GM21619 (cell line): ENCODE measurements at regions not wholly inside any gene's neighbourhood (a gene's known extent, or its start where the extent isn't known, plus 50 kb on each side); places are given as distances from the start of the nearest gene placed in this dataset.
"Not testable (repeated sequence)": the region's sequence is repeated elsewhere in the genome, so short reads cannot be mapped to it uniquely, and the experiment has no call there.

Source experiments
- ATAC-seq: cut with Tn5 transposase; IDR thresholded peaks from one replicate; pipeline ENCODE4 v1.9.1; 2021; ENCODE audit not compliant: unreplicated experiment

GRCh38 chr1:79155991-79156390, 149.5 kb upstream of the ADGRL4 start:
- no peak for ATAC-seq

DNA sequence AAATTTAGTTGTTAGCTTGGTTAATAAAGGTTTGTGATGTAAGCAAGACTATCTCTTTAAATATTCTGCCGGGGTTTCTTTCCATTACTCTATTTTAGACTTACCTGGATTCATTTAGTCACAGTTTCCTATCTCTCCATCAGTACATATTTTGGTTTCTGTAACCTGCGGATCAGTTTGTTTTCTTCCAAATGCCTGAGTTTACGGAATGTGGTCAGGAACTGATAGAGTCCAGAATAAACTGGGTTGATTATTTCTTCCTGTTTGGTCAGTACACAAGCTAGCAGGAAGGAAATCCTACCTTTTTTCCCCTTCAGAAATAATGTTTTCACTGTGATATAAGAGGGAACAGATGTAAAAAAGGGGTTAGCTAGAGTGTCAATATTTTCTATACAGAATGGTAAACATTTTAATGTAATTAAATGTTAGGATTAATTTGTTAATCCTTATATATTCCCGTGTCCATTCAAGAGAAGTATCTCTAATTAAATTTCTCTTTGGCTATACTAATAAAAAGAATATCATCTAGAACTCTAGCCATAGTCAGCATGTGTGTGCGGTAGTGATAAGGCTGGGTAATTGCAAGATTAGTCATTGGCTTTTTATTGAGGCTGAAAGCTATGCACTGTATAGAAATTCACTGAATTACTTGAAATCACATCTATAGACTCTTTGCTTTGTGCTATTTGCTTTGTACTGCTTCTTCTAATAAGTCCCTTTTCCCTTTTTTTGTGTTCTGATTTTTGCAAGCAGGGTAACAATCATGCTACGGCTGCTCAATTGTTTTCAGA, 144.7 kb upstream of the ADGRL4 start:
- no peak for ATAC-seq

DNA sequence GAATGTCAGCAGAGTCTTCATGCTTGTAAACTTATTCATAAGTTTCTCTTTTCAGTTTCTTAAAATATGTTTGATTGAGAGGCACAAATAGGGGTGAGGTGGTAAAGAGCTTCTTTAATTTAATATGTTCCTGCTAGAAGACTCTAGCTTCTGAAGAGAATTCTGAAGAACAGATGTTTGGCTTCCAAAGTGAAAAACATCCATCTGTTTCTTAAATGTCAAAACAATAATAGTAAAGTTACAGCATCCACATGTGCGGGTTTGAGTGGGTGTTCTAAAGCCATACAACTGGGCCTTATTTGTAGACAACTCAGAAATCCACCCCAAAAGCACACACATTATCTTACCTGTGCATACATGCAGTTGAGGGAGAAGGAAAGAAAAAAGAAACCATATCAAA, 144.0 kb upstream of the ADGRL4 start:
- no peak for ATAC-seq

GRCh38 chr1:79138227-79138626, 131.7 kb upstream of the ADGRL4 start:
- not testable (repeated sequence) for ATAC-seq

- no peak for ATAC-seq
These were observed 127.3 kb upstream of the ADGRL4 start for GRCh38 chr1:79133774-79134364.

DNA sequence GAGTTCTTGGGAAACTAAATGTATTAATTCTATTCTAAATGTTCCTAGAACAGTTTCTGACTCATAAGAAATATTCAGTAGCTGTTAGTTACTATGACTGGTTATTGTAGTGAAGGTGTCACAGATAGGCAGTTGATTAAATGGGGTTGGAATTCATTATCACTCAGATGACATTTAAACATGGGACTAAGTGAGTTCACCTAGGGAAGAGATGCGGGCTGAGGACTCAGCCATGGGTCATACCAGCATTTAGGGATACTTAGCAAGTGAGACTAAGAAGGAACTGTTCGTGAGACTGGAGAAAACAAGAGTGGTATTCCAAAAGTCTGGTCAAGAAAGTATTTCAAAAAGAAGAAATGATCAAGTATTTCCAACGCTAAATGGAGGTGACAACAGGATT, 125.1 kb upstream of the ADGRL4 start:
- ATAC-seq = no peak

DNA sequence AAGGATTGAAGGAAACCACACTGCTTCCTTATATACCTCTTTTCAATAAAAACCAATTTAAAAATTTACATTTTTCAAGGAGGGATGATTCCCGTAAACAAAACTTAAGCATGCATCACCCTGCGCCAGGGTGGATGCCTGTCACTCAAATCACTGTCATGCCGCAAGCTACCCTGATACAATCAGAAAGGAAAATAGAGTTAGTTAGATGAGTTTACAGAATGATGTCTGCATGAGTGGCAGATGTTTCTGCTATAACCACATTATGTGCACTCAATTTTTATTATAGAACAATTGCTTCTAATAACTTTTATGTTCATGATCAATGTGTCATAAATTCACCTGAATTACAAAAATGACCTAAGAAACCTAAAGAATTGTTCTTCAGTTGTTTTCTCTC, 123.4 kb upstream of the ADGRL4 start:
- ATAC-seq = no peak

GRCh38 chr1:79128722-79129121, 122.2 kb upstream of the ADGRL4 start:
- no peak for ATAC-seq

GRCh38 chr1:79124756-79125155, 118.2 kb upstream of the ADGRL4 start:
- ATAC-seq = no peak

DNA sequence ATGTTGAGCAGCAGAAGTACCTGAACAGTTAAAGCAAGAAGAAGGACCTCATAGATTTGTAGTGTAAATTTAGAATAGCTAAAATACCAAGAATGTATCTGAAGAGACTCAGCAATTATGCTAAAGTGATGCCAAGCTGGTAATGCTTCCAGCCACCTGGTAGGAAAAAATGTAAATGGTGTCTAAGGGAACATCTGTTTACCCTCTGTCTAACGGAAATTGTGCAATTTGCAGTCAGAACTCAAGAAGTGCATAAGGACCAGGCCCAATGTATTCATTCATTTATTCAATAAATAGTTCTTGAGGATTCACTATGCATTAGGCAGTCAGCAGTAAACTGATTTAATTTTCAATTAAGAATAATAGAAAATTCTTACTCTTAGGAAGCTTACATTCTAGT, 116.0 kb upstream of the ADGRL4 start:
- no peak for ATAC-seq

DNA sequence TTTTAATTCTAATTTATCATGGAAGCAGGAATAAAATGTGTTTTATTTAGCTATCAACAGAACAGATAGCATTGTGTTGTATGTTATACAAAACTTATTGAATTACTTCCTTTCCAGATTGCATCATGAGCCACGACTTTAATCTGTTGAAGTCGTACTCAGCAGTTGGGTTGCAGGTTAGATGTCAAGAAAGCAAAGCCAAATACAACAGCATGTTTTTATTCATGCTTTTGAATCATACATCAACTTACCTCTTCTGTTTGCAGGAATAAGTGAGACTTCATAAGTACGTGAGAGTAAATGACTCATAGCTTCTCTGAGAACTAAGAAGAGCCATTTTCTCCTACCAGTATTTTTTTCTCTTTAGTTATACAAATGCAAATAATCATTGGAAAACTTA, 110.8 kb upstream of the ADGRL4 start:
- ATAC-seq = no peak

DNA sequence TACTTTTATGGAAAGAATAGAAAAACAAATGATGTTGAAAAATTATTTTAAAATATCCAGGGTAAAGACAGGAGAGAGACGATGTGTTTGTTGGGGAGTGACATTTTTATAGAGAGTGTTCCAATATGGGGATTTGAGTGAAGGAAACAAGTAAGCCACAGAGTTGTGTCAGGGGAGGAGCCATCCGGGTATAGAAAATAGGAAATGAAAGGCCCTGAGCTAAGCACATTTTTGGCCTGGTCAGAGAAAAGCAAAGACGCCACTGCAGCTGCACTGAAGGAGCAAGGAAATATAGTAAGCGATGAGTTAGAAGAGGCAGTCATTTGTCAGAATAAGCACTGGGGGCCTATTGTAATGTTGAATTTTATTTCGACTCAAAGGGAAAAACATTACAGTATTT, 107.3 kb upstream of the ADGRL4 start:
- no peak for ATAC-seq

GRCh38 chr1:79110749-79111148, 104.2 kb upstream of the ADGRL4 start:
- no peak for ATAC-seq

- ATAC-seq = no peak
These were observed 102.9 kb upstream of the ADGRL4 start for GRCh38 chr1:79109445-79109844.

- no peak for ATAC-seq
These were observed 99.0 kb upstream of the ADGRL4 start for GRCh38 chr1:79105500-79105899.

DNA sequence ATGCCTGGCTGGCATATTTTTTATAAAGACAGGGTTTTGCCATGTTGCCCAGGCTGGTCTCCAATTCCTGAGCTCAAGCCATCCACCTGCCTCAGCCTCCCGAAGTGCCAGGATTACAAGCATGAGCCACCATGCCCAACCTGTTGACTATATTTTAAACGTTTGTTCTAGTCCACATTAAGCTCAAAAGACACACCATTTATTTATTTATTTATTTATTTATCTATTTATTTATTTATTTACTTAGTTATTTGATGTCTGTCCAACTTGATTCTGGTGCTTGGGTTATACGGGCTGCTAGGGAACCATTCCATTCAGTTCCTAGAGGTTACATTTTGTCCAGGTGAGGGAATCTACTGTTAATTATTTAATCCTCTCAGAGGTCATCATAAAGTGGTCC, 98.1 kb upstream of the ADGRL4 start:
- ATAC-seq = no peak

DNA sequence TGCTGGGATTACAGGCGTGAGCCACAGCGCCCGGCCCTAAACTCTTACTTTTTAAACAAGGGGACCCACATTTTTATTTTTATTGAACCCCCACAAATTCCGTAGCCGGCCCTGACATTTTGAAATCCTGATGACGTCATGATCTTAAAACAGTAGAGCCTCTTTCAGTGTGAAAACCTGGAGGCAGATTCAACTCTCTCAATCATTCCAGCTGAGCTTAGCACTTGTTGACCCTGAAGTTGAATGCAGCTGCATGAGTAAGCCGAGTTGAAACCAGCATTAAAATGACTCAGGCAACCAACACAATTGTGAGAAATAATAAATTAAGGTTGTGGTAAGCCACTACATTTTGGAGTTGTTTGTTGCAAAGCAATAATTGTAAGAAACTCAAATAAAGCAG, 93.9 kb upstream of the ADGRL4 start:
- ATAC-seq = no peak

DNA sequence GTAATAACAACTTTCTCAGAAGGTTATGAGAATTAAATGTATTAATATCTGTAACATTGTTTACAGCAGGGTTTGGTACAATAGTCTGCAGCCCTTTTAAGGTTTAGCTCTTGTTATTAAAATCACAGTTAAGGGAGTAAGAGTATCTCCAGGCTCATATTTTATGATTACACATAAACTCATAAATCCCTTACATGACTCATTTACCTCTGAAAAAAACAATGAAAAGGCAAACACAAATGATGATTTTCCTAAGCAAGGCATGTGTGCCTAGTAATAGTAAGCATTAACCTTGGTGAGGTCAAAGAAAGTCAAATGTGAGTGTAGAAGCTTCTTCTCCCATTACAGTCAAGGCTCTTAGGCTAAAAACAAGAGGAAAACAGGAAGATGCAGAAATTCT, 84.5 kb upstream of the ADGRL4 start:
- no peak for ATAC-seq

GRCh38 chr1:79089946-79090345, 83.4 kb upstream of the ADGRL4 start:
- ATAC-seq = no peak

DNA sequence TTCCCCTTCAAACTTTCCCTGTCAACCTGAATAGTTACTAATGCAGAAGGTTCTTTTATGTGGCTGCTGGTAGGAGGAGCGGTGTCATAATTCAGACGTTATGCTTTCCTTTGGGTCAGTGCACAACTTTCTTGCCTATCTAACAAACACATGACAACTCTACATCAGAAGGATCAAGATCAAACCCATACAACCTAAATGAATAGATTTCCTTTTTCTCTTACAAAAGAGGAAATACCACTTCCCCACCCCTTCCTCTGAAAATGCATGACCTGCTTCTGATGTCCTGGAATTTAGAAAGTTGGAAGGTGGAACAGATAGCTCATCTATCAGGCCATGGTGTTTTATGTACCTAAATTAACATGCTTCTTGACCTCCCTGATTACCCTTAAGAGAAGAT, 75.7 kb upstream of the ADGRL4 start:
- no peak for ATAC-seq

DNA sequence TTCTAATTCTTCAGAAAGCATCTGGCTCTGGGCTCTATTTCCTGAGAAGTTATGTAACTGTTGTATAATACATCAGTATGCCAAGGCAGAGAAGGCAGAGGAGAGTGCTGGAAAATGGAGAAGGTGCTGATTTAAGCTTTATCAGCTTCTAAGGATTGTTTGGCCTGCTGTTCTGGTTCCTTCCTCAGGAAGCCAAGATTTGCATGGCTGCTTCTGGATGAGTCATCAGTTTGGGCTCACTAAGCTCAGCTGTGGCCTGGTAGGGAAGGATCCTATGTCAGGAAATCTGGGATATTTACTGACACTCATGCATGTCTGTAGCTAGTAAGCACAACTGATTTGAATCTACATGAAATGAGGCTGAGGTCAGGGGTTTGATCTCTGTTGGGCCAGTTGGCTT, 73.2 kb upstream of the ADGRL4 start:
- no peak for ATAC-seq

DNA sequence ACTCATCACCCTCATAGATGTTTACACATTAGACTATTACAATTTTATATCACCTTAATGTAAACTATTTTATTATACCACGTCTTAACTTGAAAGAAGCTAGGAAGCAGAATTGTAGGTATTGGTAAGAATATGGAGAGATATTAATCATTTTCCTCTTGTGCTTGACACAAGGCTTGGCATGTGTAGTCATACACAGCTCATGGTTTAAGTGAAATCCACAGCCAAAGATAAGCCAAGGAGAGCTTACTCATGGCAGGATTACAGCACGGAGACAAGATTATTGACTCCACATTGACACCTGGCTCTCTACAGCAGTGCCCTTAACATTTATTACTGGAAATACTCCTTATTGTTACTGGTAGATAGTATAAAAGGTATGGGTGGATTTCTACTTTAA, 68.4 kb upstream of the ADGRL4 start:
- ATAC-seq = no peak

DNA sequence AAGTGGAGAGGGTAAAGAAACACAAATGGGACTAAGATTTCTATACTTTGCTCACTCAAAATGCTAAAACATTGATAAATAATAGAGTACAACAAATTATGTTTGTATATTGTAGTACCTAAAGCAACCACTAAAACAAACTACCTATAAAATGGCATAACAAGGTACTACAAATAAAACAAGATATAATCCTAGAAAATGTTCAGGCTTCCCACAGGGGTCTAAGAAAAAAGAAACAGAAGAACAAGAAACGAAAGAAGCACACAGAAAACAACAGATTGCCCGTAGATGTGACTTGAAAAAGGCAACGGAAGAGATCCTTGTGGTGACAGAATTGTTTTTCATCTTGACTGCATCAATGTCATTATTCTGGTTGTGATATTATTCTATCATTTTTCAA, 63.3 kb upstream of the ADGRL4 start:
- ATAC-seq = no peak
